ENCODE measurements at regions not wholly inside any gene's neighbourhood (a gene's known extent, or its start where the extent isn't known, plus 50 kb on each side); places are given as distances from the start of the nearest gene placed in this dataset.

GRCh38 chr13:84497613-84498012 is 615.3 kb upstream of the SLITRK1 start:
- no peak for DNase-seq

DNA sequence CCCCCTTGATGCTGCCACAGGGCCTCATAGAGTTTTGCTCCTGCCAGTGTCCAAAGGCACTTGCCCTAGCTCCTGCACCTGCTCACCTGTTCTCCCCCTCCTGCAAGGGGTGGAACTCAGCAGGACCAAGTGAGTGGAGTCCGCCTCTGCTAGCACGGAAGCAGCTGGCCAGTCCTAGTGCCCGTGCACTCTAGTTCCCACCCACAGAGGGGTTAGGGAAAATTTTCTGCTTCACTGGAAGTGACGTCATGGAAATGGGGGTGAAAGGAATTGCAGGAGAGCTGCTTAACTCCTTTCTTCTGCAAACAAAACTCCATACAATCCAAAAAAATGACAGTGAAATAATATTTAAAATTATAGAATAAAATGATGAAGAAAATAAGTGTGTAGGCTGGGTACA is 609.7 kb upstream of the SLITRK1 start:
- DNase-seq, result no peak

DNA sequence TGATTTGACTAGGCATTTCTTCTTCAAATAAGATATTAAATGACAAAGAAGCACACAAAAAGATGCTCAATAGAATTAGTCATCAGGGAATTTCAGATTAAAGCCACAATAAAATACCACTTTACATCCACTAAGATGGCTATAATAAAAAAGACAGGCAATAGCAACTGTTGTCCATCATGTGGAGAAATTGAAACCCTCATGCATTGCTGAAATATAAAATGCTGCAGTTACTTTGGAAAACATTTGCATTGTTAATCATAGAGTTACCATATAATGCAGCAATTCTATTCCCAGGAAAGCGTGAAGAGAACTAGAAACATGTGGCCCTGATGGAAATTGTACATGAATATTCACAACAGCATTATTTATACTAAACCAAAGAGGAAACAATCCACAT is 605.5 kb upstream of the SLITRK1 start:
- no peak for DNase-seq

DNA sequence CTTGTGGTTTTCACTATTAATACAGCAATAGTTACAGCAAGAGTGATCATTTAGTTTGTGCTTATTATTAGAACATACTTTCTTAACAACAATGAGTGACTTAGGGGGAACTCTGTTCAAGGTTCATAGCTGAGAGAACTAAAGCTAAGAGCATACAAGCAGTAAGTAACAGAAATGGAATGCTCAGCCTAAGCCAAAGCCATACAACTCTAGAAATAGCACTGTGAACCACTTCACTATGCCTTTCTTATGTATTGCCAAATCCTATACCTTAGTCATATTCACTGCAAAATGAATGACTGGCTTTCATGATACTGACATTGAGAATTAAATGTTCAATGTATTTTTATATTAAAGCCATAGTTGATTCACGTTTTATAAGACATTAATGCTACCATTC is 599.7 kb upstream of the SLITRK1 start:
- DNase-seq, result no peak

DNA sequence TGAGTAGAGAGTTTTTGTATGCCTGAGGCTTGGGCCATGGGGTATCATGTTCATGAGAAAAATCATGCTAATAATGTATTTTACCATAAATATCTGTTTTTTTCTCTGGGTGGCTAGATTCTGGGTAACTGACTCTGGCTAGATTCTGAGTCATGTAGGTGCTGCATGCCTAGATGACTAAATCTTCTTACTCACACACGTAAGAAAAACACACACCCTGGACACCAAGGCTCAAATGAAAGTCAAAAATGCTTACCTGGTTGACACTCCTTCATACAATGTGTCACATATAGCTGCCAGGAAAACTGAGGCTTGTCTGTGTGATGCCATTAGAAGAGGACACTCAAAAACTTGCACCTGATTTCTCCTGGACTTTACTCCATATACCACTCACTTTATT is 597.4 kb upstream of the SLITRK1 start:
- no peak for DNase-seq

- DNase-seq, result no peak
These were observed 588.3 kb upstream of the SLITRK1 start for GRCh38 chr13:84470528-84470927.

- DNase-seq, result no peak
These were observed 584.2 kb upstream of the SLITRK1 start for GRCh38 chr13:84466461-84466860.

DNA sequence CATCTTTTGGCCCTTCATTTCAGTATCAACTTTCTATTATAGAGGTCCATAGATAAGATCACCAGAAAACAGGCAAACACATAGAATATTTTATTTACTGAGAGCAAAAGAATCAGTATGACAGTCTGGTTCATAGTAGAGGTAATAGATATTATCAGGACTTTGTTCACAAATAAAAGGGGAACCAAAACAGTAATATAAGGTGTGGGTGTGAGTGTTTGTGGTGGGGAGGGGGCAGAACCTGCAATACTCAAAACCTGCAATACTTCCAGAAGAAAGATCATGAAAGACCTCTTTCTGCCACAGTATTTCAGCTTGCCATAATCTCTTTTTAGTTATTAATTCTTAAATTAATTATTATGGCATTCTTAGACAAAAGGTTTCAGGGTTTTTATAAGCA is 578.7 kb upstream of the SLITRK1 start:
- no peak for DNase-seq

DNA sequence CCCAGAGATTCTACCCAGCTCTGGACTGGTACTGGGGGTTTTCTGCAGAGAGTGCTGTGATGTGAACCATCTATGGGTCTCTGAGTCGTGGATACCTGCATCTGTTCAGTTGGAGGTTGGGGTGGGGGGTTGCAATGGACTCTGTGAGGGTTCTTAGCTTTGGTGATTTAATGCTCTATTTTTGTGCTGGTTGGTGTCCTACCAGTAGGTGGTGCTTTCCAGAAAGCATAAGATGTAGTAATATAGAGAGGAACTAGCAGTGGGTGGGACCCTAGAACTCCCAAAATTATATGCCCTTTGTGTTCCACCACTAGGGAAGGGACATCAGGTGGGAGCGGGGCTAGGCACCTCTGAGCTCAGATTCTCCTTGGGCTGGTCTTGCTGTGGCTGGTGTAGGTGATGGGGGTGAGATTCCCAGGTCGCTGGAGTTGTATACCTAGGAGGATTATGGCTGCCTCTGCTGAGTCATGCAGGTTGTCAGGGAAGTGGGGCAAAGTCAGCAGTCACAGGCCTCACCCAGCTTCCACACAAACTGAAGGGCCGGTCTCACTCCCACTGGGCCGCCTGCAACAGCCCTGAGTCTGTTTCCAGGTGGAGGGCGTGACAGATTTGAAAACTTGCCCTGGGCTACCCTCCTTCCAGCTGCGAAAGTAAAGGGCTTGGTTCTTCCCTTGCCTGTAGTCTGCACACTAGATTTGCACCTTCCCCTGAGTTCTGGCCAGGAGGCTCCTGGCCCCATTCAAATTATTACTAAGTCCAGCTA is 573.0 kb upstream of the SLITRK1 start:
- no peak for DNase-seq

DNA sequence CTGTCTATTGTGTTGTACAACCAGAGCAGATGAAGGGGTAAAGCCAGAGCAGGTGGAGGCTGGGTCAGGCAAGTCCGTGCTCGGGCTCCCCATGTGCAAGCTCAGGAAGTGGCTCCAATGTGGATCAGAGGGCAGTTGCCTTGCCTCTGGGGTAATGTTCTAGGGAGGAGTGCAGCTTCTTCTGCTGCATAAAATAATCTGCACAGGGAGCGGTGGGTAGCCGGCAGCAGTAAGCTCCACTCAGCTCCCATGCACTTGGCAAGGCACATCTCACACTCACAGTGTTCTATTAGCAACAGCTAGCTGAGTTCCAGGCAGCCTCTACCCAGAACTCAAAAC is 565.3 kb upstream of the SLITRK1 start:
- no peak for DNase-seq

DNA sequence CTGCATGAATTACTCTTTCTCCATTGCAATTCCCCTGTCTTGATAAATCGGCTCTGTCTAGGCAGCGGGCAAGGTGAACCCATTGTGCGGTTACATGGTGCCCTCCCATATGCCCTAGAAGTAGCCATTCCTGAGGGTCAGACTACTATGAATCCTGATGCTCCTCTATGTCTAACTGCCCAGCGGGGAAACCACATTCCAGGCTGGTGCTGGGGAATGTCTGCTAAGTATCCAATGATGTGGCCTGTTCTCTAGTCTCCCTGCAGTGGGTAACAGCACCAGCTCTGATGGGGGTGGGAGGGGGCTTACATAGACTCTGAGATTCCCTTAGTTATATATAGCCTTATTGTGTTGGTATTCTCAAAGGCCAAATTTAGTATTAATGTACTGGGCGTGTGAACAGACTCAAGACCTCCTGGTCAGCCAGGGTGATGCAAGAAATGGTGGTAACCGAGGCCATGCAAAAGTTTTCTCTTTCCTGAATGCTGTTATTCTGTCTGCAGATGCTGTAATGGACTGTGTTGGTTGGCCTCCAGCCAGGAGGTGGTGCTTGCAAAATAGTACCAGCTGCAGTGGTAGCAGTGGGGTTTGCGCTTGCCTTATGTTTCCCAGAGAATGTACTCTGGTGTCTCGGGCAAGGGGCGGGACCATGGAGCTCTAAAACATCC is 564.8 kb upstream of the SLITRK1 start:
- DNase-seq, result no peak

- DNase-seq, result no peak
These were observed 563.5 kb upstream of the SLITRK1 start for GRCh38 chr13:84445776-84446175.

GRCh38 chr13:84443463-84443862 is 561.2 kb upstream of the SLITRK1 start:
- no peak for DNase-seq

- DNase-seq, result no peak
These were observed 556.8 kb upstream of the SLITRK1 start for GRCh38 chr13:84439108-84439507.

- DNase-seq, result no peak
These were observed 550.8 kb upstream of the SLITRK1 start for GRCh38 chr13:84433024-84433423.

GRCh38 chr13:84431646-84432045 is 549.4 kb upstream of the SLITRK1 start:
- no peak for DNase-seq

DNA sequence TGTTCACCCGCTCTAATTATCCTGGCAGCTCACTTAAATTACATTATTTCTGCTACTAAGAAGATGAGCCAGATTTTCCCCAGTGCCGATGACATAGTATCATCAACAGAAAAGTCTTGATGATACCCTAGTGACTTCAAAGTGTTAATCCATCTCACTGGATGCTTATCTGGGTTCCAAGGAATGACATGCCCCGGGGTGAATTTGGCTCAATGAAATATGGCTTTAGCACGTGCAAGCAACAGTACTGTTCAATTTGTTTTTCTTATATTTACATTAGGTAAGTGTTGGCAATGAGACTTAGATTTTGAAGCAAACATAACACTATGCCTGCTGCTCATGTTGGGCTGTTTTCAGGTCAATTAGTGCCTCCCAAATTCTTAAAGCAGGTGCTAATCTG is 548.2 kb upstream of the SLITRK1 start:
- DNase-seq, result no peak

GRCh38 chr13:84430015-84430414 is 547.7 kb upstream of the SLITRK1 start:
- no peak for DNase-seq

- no peak for DNase-seq
These were observed 535.8 kb upstream of the SLITRK1 start for GRCh38 chr13:84418041-84418440.

GRCh38 chr13:84417416-84417815 is 535.1 kb upstream of the SLITRK1 start:
- DNase-seq, result no peak

DNA sequence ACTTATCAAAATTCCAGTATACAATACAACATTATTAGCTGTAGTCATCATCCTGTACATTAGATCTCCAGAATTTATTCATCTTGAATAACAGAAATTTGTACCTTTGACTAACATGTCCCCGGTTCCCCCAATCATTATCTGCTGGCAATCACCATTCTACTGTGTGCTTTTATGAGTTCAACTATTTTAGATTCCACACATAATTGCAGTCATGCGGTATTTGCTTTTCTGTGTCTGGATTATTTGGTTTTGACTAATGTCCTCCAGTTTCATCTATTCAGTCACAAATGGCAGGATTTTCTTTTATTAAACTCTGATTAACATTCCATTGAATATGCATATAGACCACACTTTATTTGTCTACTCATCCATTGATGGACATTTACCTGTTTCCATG is 530.7 kb upstream of the SLITRK1 start:
- DNase-seq, result no peak

- DNase-seq, result no peak
These were observed 523.0 kb upstream of the SLITRK1 start for GRCh38 chr13:84405286-84405685.

GRCh38 chr13:84400706-84401105 is 518.4 kb upstream of the SLITRK1 start:
- DNase-seq, result no peak

DNA sequence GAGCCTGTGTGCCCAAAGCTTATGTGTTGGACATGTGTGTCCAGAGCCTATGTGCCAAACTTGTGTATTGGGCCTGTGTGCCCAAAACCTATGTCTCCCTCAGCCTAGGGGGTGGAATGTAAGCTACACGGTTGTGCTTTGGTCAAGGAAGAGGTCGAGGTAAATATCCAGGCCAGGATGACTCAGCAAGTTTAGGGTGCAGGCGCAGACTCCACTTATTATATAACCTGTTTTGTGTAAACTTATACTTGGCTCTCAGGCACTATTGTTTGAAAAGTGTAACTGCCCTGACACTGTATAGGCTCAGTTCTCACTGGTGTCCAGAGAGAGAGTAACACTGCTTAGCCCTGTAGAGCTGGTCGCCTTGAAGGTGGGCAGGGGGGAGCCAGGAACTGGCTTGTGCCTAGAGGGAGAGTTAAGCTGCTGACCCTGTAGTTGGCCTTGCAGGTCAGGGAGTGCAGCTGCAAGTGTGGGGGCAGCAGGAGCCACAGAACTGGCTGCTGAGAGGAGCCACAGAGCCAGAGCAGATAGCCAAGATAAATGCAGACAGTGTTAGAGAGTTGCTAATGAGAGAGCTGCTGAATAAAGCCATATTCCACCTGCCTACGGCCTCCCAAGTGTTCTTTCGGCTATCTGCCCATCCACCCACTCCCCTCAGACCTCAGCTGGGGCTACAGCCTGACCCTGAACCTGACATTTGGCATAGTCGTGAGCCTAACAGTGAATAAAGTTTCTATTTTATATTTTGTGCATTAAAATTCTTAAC is 517.2 kb upstream of the SLITRK1 start:
- DNase-seq, result no peak

Data from SIG-M5 (cell line).